K562 (cell line): ENCODE measurements at regions not wholly inside any gene's neighbourhood (a gene's known extent, or its start where the extent isn't known, plus 50 kb on each side); places are given as distances from the start of the nearest gene placed in this dataset.

Experiments used
- ATAC-seq: fragments of 200-7000 bp; cut with Tn5 transposase; 3 replicates; pipeline ENCODE4 v1.9.1; 2020; ENCODE audit warnings: moderate library complexity
- BruUV-seq: library from RNA; stranded (reverse); fragments of 400-500 nt; replicated peaks from 2 replicates; lab custom pipeline; 2021; lab: Mats Ljungman, UMichigan
- CTCF ChIA-PET: fragments of 300-600 bp; formaldehyde crosslinking; extraction: SDS; loops from one replicate; lab custom pipeline; 2021; ENCODE audit warnings: low intra/inter-chr PET ratio; lab: Yijun Ruan, JAX
- POLR2A ChIA-PET: fragments of 300-600, 350-650 bp; sonication (Branson Sonifier 250); formaldehyde crosslinking; extraction: SDS; loops from one replicate; lab custom pipeline; 2021; ENCODE audit warnings: antibody characterized with exemption, inconsistent platforms; lab: Yijun Ruan, JAX
- DNase-seq, 4 experiments: peaks; one replicate each; pipeline versions ENCODE4 v3.0.0 to v3.0.0-alpha.2; 2011 to 2018; ENCODE audit warnings: low spot score in 3 of 4, mixed read lengths in 3 of 4; ENCODE audit errors: extremely low read depth in 1 of 4
- FAIRE-seq: peaks from 2 replicates; lab custom pipeline; 2011; peaks lifted over from hg19 to GRCh38; lab: Jason Lieb, UNC
- H2AFZ ChIP-seq: 2 replicates; pipeline ENCODE4 v1.6.0; 2011; ENCODE audit warnings: low read depth, low read length, control low read depth, inconsistent platforms
- H3K27ac ChIP-seq: fragments of 200-600 bp; 3 replicates; pipeline ENCODE4 v1.8.0; 2011; ENCODE audit warnings: low read depth, mild to moderate bottlenecking, control low read depth, inconsistent platforms, low read length, moderate library complexity, mixed read lengths; ENCODE audit errors: extremely low read depth
- H3K27me3 ChIP-seq, 2 experiments: fragments of 300-600 bp in 1 of 2; 2 replicates in 1 of 2; 3 replicates in 1 of 2; pipeline versions ENCODE4 v1.6.0 to v1.8.0; 2011; ENCODE audit warnings: inconsistent platforms in 2 of 2, low read length in 2 of 2, mild to moderate bottlenecking in 1 of 2, mixed read lengths in 1 of 2, moderate library complexity in 1 of 2; ENCODE audit not compliant: control insufficient read depth in 2 of 2, insufficient read depth in 2 of 2
- H3K36me3 ChIP-seq: fragments of 300-600 bp; 3 replicates; pipeline ENCODE4 v1.8.0; 2011; ENCODE audit warnings: mild to moderate bottlenecking, low read length, inconsistent platforms; ENCODE audit not compliant: control insufficient read depth, insufficient read depth
- H3K4me1 ChIP-seq, 2 experiments: fragments of 200-600 bp in 1 of 2; replicated peaks in 1 of 2; 2 replicates in 1 of 2; 3 replicates in 1 of 2; pipeline versions ENCODE4 v1.5.1 to v1.8.0; 2011; ENCODE audit warnings: inconsistent platforms in 2 of 2, low read length in 2 of 2, mild to moderate bottlenecking in 1 of 2, mixed read lengths in 1 of 2, moderate library complexity in 1 of 2; ENCODE audit not compliant: control insufficient read depth in 2 of 2, insufficient read depth in 2 of 2
- H3K4me2 ChIP-seq: 2 replicates; pipeline ENCODE4 v1.6.1; 2011; ENCODE audit warnings: low read length, control low read depth, inconsistent platforms, mixed read lengths; ENCODE audit not compliant: insufficient read depth
- H3K4me3 ChIP-seq: fragments of 200-600 bp; sonication (generic), shearing (Covaris generic); 2 replicates; pipeline ENCODE4 v1.5.1; 2016; ENCODE audit warnings: control low read depth, inconsistent platforms
- H3K79me2 ChIP-seq: fragments of 200-600 bp; 3 replicates; pipeline ENCODE4 v1.8.0; 2011; ENCODE audit warnings: low read length, inconsistent platforms; ENCODE audit not compliant: control insufficient read depth, insufficient read depth
- H3K9ac ChIP-seq, 2 experiments: 2 replicates each; pipeline versions ENCODE4 v1.6.0 to v1.6.1; 2011; ENCODE audit warnings: low read depth in 2 of 2, low read length in 2 of 2, control low read depth in 1 of 2, inconsistent platforms in 1 of 2, mild to moderate bottlenecking in 1 of 2, mixed read lengths in 1 of 2; ENCODE audit not compliant: insufficient read depth in 1 of 2
- H3K9me1 ChIP-seq: one replicate; pipeline ENCODE4 v1.6.0; 2011; ENCODE audit warnings: inconsistent platforms, mild to moderate bottlenecking, low read length, moderate library complexity; ENCODE audit not compliant: control insufficient read depth, insufficient read depth
- H3K9me3 ChIP-seq: replicated peaks from 2 replicates; pipeline ENCODE4 v1.5.1; 2011; ENCODE audit warnings: low read depth, low read length, inconsistent platforms; ENCODE audit not compliant: control insufficient read depth, insufficient read depth
- H4K20me1 ChIP-seq: replicated peaks from 2 replicates; pipeline ENCODE4 v1.6.1; 2011; ENCODE audit warnings: low read length, inconsistent platforms, mixed read lengths; ENCODE audit not compliant: control insufficient read depth, insufficient read depth
- BRF1 ChIP-seq: IDR thresholded peaks from 3 replicates; pipeline ENCODE4 v1.6.1; 2011; ENCODE audit warnings: borderline replicate concordance, mild to moderate bottlenecking; ENCODE audit not compliant: insufficient read length; ENCODE audit errors: extremely low read depth
- CC2D1A ChIP-seq: fragments of 450-650 bp; IDR thresholded peaks from 2 replicates; pipeline ENCODE4 v1.6.1; 2017; ENCODE audit warnings: mild to moderate bottlenecking
- DPF2 ChIP-seq: fragments of 450-650 bp; IDR thresholded peaks from 2 replicates; pipeline ENCODE4 v1.6.1; 2016
- EWSR1 ChIP-seq: fragments of 450-650 bp; IDR thresholded peaks from 2 replicates; pipeline ENCODE4 v1.6.1; 2018; ENCODE audit warnings: borderline replicate concordance, mild to moderate bottlenecking, low read depth, moderate library complexity; ENCODE audit not compliant: partially characterized antibody
- JUNB ChIP-seq: fragments of 450-650 bp; formaldehyde crosslinking; conservative IDR thresholded peaks from 2 replicates; pipeline ENCODE4 v1.4.0; 2020; ENCODE audit warnings: mild to moderate bottlenecking
- PHB ChIP-seq: fragments of 250-450 bp; sonication (Bioruptor Pico); IDR thresholded peaks from 2 replicates; pipeline ENCODE4 v1.5.0; 2021
- PRMT5 ChIP-seq: sonication (generic); formaldehyde crosslinking; IDR thresholded peaks from 2 replicates; pipeline ENCODE4 v1.5.0; 2020; ENCODE audit warnings: missing genetic modification reagents
- RBFOX2 ChIP-seq: fragments of 200-400 bp; formaldehyde crosslinking; IDR thresholded peaks from 2 replicates; pipeline ENCODE4 v1.6.1; 2017; ENCODE audit warnings: low read depth, mild to moderate bottlenecking, low read length, moderate library complexity
- RUNX1 ChIP-seq: sonication (generic); IDR thresholded peaks from 2 replicates; pipeline ENCODE4 v1.6.1; 2016; ENCODE audit warnings: antibody characterized with exemption, low read depth
- SRSF7 ChIP-seq: fragments of 200-400 bp; formaldehyde crosslinking; optimal IDR thresholded peaks from 2 replicates; pipeline ENCODE3; 2017; ENCODE audit warnings: mild to moderate bottlenecking, low read depth, low read length
- ZC3H4 ChIP-seq: sonication (generic); formaldehyde crosslinking; IDR thresholded peaks from 2 replicates; pipeline ENCODE4 v1.9.0; 2021; ENCODE audit warnings: missing genetic modification reagents, borderline replicate concordance
- ZNF165 ChIP-seq: fragments of 250-450 bp; sonication (Bioruptor Pico); IDR thresholded peaks from 2 replicates; pipeline ENCODE4 v1.4.0; 2020; ENCODE audit warnings: borderline replicate concordance
- ZNF24 ChIP-seq: fragments of 450-650 bp; IDR thresholded peaks from 2 replicates; pipeline ENCODE4 v1.6.1; 2016
- ZNF586 ChIP-seq: fragments of 450-650 bp; formaldehyde crosslinking; conservative IDR thresholded peaks from 2 replicates; pipeline ENCODE4 v1.4.0; 2020; ENCODE audit warnings: mild to moderate bottlenecking, moderate library complexity
- WGBS: fragments of 100-300 bp; shearing (Covaris generic); methylation state at CpG from one replicate; pipeline ENCODE4 v1.1.6; 2016; ENCODE audit warnings: low coverage, mixed read lengths; ENCODE audit not compliant: insufficient coverage; ENCODE audit errors: missing lambda C conversion rate; 5-methylcytosine and 5-hydroxymethylcytosine counted together
- in situ Hi-C: fragments of 300-500 bp; cut with MboI; formaldehyde crosslinking; loops from 4 replicates; pipeline ENCODE4 v1.15.0; 2018; ENCODE audit warnings: inconsistent platforms, mixed read lengths
- intact Hi-C: fragments of 100-400 bp; cut with micrococcal nuclease; formaldehyde crosslinking; loops from 2 replicates; pipeline ENCODE4 v1.14.2; 2022
- TF ChIP-seq, protein P1 (sequence below): conservative IDR thresholded peaks from 2 replicates; pipeline ENCODE4 v1.6.1; 2011; ENCODE audit warnings: low read depth, mild to moderate bottlenecking, low read length; ENCODE audit not compliant: control insufficient read depth
- TF ChIP-seq, protein P2 (sequence below): fragments of 450-650 bp; IDR thresholded peaks from one replicate; pipeline ENCODE4 v1.6.1; 2018; ENCODE audit warnings: mild to moderate bottlenecking, moderate library complexity; ENCODE audit not compliant: partially characterized antibody
- TF ChIP-seq, protein P3 (sequence below), 2 experiments: fragments of 200-800 bp in 1 of 2; sonication (Bioruptor generic) in 1 of 2; sonication (generic) in 1 of 2; formaldehyde crosslinking in 1 of 2; IDR thresholded peaks in 1 of 2; conservative IDR thresholded peaks in 1 of 2; 2 replicates each; pipeline versions ENCODE4 v1.5.0 to v1.6.1; 2016 to 2020; ENCODE audit warnings: missing compliant biosample characterization in 1 of 2, missing genetic modification characterization in 1 of 2, missing genetic modification reagents in 1 of 2

DNA sequence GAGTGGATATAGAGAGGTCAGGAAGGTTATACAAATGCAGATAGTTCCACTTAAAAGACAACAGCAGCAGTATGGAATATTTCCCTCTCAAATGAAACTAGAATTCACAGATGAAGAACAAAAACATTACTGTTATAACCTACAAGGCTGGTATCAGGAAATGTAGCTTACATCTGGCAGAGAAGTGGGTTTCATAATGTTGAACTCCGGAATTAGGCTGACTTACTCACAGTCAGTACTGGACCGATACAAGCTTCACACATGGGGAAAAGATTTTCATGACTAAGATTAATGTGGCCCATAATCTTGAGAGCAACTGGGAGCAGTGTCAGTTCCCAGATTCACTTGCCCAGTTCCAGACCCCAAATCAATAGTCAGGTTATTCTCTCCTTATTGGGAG, 353.9 kb downstream of the DUSP6 start:
- Histone ChIP-seq H3K9me3 (no peaks in the 10 kb centered on the region), H4K20me1 (no peaks in the 10 kb centered on the region), H3K9me1 (no peaks in the 10 kb centered on the region), H3K4me3 (no peak overlapping the region), H3K36me3 (no peaks in the 10 kb centered on the region), H2AFZ (no peak overlapping the region), H3K4me2 (no peak overlapping the region), H3K4me1 (no peaks in the 10 kb centered on the region), H3K27me3 (no peaks in the 10 kb centered on the region), H3K9ac (no peak overlapping the region), H3K79me2 (no peaks in the 10 kb centered on the region), H3K27ac (no peak overlapping the region)
- ChIA-PET POLR2A (no interaction called here), CTCF (no interaction called here)
- in situ Hi-C loops (loop anchor here (25.0 kb wide), 1 partner anchor 886 kb away; no protein-coding TSS in a partner anchor), intact Hi-C loops (no loop called here)
- ATAC-seq (no peak), FAIRE-seq (no peak), DNase-seq (no peak)
- BruUV-seq: no TSS peak
- TF ChIP-seq, protein P1, sequence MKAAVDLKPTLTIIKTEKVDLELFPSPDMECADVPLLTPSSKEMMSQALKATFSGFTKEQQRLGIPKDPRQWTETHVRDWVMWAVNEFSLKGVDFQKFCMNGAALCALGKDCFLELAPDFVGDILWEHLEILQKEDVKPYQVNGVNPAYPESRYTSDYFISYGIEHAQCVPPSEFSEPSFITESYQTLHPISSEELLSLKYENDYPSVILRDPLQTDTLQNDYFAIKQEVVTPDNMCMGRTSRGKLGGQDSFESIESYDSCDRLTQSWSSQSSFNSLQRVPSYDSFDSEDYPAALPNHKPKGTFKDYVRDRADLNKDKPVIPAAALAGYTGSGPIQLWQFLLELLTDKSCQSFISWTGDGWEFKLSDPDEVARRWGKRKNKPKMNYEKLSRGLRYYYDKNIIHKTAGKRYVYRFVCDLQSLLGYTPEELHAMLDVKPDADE: no peak
- TF ChIP-seq, protein P2, sequence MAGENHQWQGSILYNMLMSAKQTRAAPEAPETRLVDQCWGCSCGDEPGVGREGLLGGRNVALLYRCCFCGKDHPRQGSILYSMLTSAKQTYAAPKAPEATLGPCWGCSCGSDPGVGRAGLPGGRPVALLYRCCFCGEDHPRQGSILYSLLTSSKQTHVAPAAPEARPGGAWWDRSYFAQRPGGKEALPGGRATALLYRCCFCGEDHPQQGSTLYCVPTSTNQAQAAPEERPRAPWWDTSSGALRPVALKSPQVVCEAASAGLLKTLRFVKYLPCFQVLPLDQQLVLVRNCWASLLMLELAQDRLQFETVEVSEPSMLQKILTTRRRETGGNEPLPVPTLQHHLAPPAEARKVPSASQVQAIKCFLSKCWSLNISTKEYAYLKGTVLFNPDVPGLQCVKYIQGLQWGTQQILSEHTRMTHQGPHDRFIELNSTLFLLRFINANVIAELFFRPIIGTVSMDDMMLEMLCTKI: no peak
- no peak for TF ChIP-seq BRF1
- TF ChIP-seq RBFOX2: no peak
- TF ChIP-seq PHB (CRISPR knock-in tag): no peak
- no peak for TF ChIP-seq ZNF24
- TF ChIP-seq JUNB (CRISPR knock-in tag): no peak
- TF ChIP-seq CC2D1A: no peak
- TF ChIP-seq RUNX1: no peak
- TF ChIP-seq PRMT5 (CRISPR knock-in tag): no peak
- no peak for TF ChIP-seq ZC3H4 (CRISPR knock-in tag)
- no peak for TF ChIP-seq SRSF7
- no peak for TF ChIP-seq EWSR1
- no peak for TF ChIP-seq ZNF586 (CRISPR knock-in tag)
- no peak for TF ChIP-seq DPF2
- TF ChIP-seq ZNF165 (CRISPR knock-in tag): no peak
- TF ChIP-seq, protein P3, sequence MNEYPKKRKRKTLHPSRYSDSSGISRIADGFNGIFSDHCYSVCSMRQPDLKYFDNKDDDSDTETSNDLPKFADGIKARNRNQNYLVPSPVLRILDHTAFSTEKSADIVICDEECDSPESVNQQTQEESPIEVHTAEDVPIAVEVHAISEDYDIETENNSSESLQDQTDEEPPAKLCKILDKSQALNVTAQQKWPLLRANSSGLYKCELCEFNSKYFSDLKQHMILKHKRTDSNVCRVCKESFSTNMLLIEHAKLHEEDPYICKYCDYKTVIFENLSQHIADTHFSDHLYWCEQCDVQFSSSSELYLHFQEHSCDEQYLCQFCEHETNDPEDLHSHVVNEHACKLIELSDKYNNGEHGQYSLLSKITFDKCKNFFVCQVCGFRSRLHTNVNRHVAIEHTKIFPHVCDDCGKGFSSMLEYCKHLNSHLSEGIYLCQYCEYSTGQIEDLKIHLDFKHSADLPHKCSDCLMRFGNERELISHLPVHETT (CRISPR knock-in tag; conservative IDR thresholded peaks at IDR 0.05 in 1 of 2, IDR thresholded peaks at IDR 0.05 in 1 of 2): no peak
- WGBS: 3% methylated on average over 2 of the region's 2 CpGs
